H9 (cell line): ENCODE measurements at regions not wholly inside any gene's neighbourhood (a gene's known extent, or its start where the extent isn't known, plus 50 kb on each side); places are given as distances from the start of the nearest gene placed in this dataset.

ENCODE experiments used
- DNase-seq: peaks from one replicate; pipeline ENCODE4 v3.0.0-alpha.2; 2017
- H2AFZ ChIP-seq: one replicate; pipeline ENCODE4 v1.6.1; 2013; ENCODE audit warnings: mild to moderate bottlenecking, low read length, control low read depth, moderate library complexity
- H2AK5ac ChIP-seq: 2 replicates; pipeline ENCODE4 v1.6.1; 2013; ENCODE audit warnings: low read length, control low read depth, mixed read lengths; ENCODE audit not compliant: insufficient read length
- H2BK120ac ChIP-seq: one replicate; pipeline ENCODE4 v1.6.1; 2013; ENCODE audit warnings: low read depth, mild to moderate bottlenecking, low read length, control low read depth, inconsistent platforms; ENCODE audit not compliant: poor library complexity, severe bottlenecking
- H2BK12ac ChIP-seq: 2 replicates; pipeline ENCODE4 v1.6.1; 2013; ENCODE audit warnings: low read length, control low read depth, mixed read lengths, low read depth; ENCODE audit not compliant: insufficient read length
- H2BK15ac ChIP-seq: 2 replicates; pipeline ENCODE4 v1.6.1; 2013; ENCODE audit warnings: low read depth, low read length, control low read depth
- H2BK20ac ChIP-seq: one replicate; pipeline ENCODE4 v1.6.1; 2013; ENCODE audit warnings: low read depth, mild to moderate bottlenecking, low read length, control low read depth, inconsistent platforms; ENCODE audit not compliant: poor library complexity, severe bottlenecking
- H2BK5ac ChIP-seq: 2 replicates; pipeline ENCODE4 v1.6.1; 2013; ENCODE audit warnings: low read length, control low read depth, mixed read lengths; ENCODE audit not compliant: insufficient read length
- H3K14ac ChIP-seq: 2 replicates; pipeline ENCODE4 v1.6.1; 2013; ENCODE audit warnings: low read length, control low read depth; ENCODE audit not compliant: insufficient read depth
- H3K18ac ChIP-seq: 2 replicates; pipeline ENCODE4 v1.6.1; 2013; ENCODE audit warnings: low read depth, mild to moderate bottlenecking, mixed read lengths, low read length, control low read depth; ENCODE audit not compliant: insufficient read length
- H3K23ac ChIP-seq: 2 replicates; pipeline ENCODE4 v1.6.1; 2013; ENCODE audit warnings: low read length, control low read depth, mixed read lengths, low read depth; ENCODE audit not compliant: insufficient read length
- H3K23me2 ChIP-seq: 2 replicates; pipeline ENCODE4 v1.6.1; 2013; ENCODE audit warnings: low read depth, mild to moderate bottlenecking, mixed read lengths, low read length, control low read depth; ENCODE audit not compliant: insufficient read length, poor library complexity, severe bottlenecking
- H3K27ac ChIP-seq: 2 replicates; pipeline ENCODE4 v1.5.1; 2013; ENCODE audit warnings: low read length, control low read depth, mixed read lengths, low read depth; ENCODE audit not compliant: insufficient read length
- H3K27me3 ChIP-seq: 2 replicates; pipeline ENCODE4 v1.6.1; 2013; ENCODE audit warnings: low read length, control low read depth, inconsistent platforms; ENCODE audit not compliant: insufficient read depth
- H3K4ac ChIP-seq: 2 replicates; pipeline ENCODE4 v1.6.1; 2013; ENCODE audit warnings: low read depth, mild to moderate bottlenecking, control low read depth, inconsistent platforms, low read length, moderate library complexity
- H3K4me1 ChIP-seq: 2 replicates; pipeline ENCODE4 v1.6.1; 2013; ENCODE audit warnings: low read length, control low read depth, inconsistent platforms; ENCODE audit not compliant: insufficient read depth
- H3K4me2 ChIP-seq: 2 replicates; pipeline ENCODE4 v1.6.1; 2013; ENCODE audit warnings: low read length, control low read depth, mixed read lengths; ENCODE audit not compliant: insufficient read length, insufficient read depth
- H3K56ac ChIP-seq: 2 replicates; pipeline ENCODE4 v1.6.1; 2013; ENCODE audit warnings: low read depth, mild to moderate bottlenecking, mixed read lengths, low read length, control low read depth; ENCODE audit not compliant: insufficient read length
- H3K79me1 ChIP-seq: 2 replicates; pipeline ENCODE4 v1.6.1; 2013; ENCODE audit warnings: low read depth, mild to moderate bottlenecking, moderate library complexity, low read length, control low read depth, inconsistent platforms; ENCODE audit not compliant: insufficient read depth, poor library complexity, severe bottlenecking
- H3K79me2 ChIP-seq: 2 replicates; pipeline ENCODE4 v1.6.1; 2013; ENCODE audit warnings: low read length, control low read depth, inconsistent platforms; ENCODE audit not compliant: insufficient read depth
- H3K9ac ChIP-seq: 2 replicates; pipeline ENCODE4 v1.6.1; 2013; ENCODE audit warnings: low read length, control low read depth, mixed read lengths; ENCODE audit not compliant: insufficient read length; ENCODE audit errors: extremely low read depth
- H3K9me3 ChIP-seq: one replicate; pipeline ENCODE4 v1.6.1; 2013; ENCODE audit warnings: low read depth, low read length, inconsistent platforms; ENCODE audit not compliant: control insufficient read depth
- H3T11ph ChIP-seq: one replicate; pipeline ENCODE4 v1.6.1; 2013; ENCODE audit warnings: mild to moderate bottlenecking, low read length, control low read depth, inconsistent platforms
- H4K20me1 ChIP-seq: one replicate; pipeline ENCODE4 v1.6.1; 2013; ENCODE audit not compliant: control insufficient read depth, insufficient read length, insufficient read depth
- H4K5ac ChIP-seq: 2 replicates; pipeline ENCODE4 v1.6.1; 2013; ENCODE audit warnings: low read depth, mild to moderate bottlenecking, mixed read lengths, low read length, control low read depth; ENCODE audit not compliant: insufficient read length
- H4K8ac ChIP-seq: replicated peaks from 2 replicates; pipeline ENCODE4 v1.6.1; 2013; ENCODE audit warnings: low read length, control low read depth, mixed read lengths, low read depth; ENCODE audit not compliant: insufficient read length
- H4K91ac ChIP-seq: 2 replicates; pipeline ENCODE4 v1.6.1; 2013; ENCODE audit warnings: low read depth, mild to moderate bottlenecking, moderate library complexity, mixed read lengths, low read length, control low read depth; ENCODE audit not compliant: insufficient read length
- H3K27ac Mint-ChIP-seq, 3 experiments: 2 replicates in 2 of 3; 3 replicates in 1 of 3; pipeline ENCODE4 v1.8.0; 2020 to 2021; ENCODE audit warnings: mixed read lengths in 3 of 3, mild to moderate bottlenecking in 1 of 3, moderate library complexity in 1 of 3
- H3K27me3 Mint-ChIP-seq: 2 replicates; pipeline ENCODE4 v1.8.0; 2021; ENCODE audit warnings: low read depth, mild to moderate bottlenecking, moderate library complexity, mixed read lengths
- H3K36me3 Mint-ChIP-seq, 3 experiments: 2 replicates in 2 of 3; 3 replicates in 1 of 3; pipeline ENCODE4 v1.8.0; 2020 to 2021; ENCODE audit warnings: low read depth in 3 of 3, mixed read lengths in 3 of 3; ENCODE audit not compliant: insufficient read depth in 1 of 3
- H3K4me1 Mint-ChIP-seq, 2 experiments: 2 replicates each; pipeline ENCODE4 v1.8.0; 2020; ENCODE audit warnings: mixed read lengths in 2 of 2
- H3K4me3 Mint-ChIP-seq, 2 experiments: 2 replicates in 1 of 2; 3 replicates in 1 of 2; pipeline ENCODE4 v1.8.0; 2020 to 2021; ENCODE audit warnings: mild to moderate bottlenecking in 2 of 2, mixed read lengths in 2 of 2, moderate library complexity in 1 of 2
- H3K9me3 Mint-ChIP-seq, 2 experiments: 2 replicates in 1 of 2; 3 replicates in 1 of 2; pipeline ENCODE4 v1.8.0; 2020; ENCODE audit warnings: mild to moderate bottlenecking in 2 of 2, mixed read lengths in 2 of 2, moderate library complexity in 1 of 2
- WGBS: extraction: QIAGEN DNeasy Blood & Tissue Kit; methylation state at CpG from one replicate; pipeline ENCODE4 v1.1.7; 2013; ENCODE audit warnings: missing lambda C conversion rate, low lambda C conversion rate, mixed read lengths; ENCODE audit not compliant: insufficient read length; ENCODE audit errors: extremely low coverage; 5-methylcytosine and 5-hydroxymethylcytosine counted together
- TF ChIP-seq, protein P1 (sequence below): fragments of 200-600 bp; sonication (generic); conservative IDR thresholded peaks from 3 replicates; pipeline ENCODE4 v1.8.0; 2021; ENCODE audit warnings: antibody characterized with exemption, mild to moderate bottlenecking

GRCh38 chr2:176614930-176615329 lies 345.7 kb downstream of the MTX2 start:
- H4K5ac ChIP-seq = no peak overlapping the region
- no CpG with 5 or more reads among the region's 2 CpGs for WGBS
- no peak overlapping the region for H2BK20ac ChIP-seq
- no peaks in the 10 kb centered on the region for H3K23me2 ChIP-seq
- no peak overlapping the region for H3T11ph ChIP-seq
- H3K4me3 Mint-ChIP-seq = no peak overlapping the region
- H3K9me3 ChIP-seq = no peaks in the 10 kb centered on the region
- no peak overlapping the region for H2AK5ac ChIP-seq
- H3K4me2 ChIP-seq = no peak overlapping the region
- H3K27me3 ChIP-seq = no peaks in the 10 kb centered on the region
- H2AFZ ChIP-seq = no peak overlapping the region
- H3K4ac ChIP-seq = no peak overlapping the region
- no peak overlapping the region for H3K9ac ChIP-seq
- H2BK120ac ChIP-seq = no peak overlapping the region
- H3K79me1 ChIP-seq = no peaks in the 10 kb centered on the region
- H3K4me1 Mint-ChIP-seq = no peaks in the 10 kb centered on the region
- H2BK5ac ChIP-seq = no peak overlapping the region
- H4K8ac ChIP-seq = no peak overlapping the region
- TF ChIP-seq, protein P1, sequence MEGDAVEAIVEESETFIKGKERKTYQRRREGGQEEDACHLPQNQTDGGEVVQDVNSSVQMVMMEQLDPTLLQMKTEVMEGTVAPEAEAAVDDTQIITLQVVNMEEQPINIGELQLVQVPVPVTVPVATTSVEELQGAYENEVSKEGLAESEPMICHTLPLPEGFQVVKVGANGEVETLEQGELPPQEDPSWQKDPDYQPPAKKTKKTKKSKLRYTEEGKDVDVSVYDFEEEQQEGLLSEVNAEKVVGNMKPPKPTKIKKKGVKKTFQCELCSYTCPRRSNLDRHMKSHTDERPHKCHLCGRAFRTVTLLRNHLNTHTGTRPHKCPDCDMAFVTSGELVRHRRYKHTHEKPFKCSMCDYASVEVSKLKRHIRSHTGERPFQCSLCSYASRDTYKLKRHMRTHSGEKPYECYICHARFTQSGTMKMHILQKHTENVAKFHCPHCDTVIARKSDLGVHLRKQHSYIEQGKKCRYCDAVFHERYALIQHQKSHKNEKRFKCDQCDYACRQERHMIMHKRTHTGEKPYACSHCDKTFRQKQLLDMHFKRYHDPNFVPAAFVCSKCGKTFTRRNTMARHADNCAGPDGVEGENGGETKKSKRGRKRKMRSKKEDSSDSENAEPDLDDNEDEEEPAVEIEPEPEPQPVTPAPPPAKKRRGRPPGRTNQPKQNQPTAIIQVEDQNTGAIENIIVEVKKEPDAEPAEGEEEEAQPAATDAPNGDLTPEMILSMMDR = no peak
- no peak overlapping the region for H2BK12ac ChIP-seq
- H4K91ac ChIP-seq = no peak overlapping the region
- no peak for DNase-seq
- H3K79me2 ChIP-seq = no peaks in the 10 kb centered on the region
- H3K18ac ChIP-seq = no peak overlapping the region
- H2BK15ac ChIP-seq = no peak overlapping the region
- no peaks in the 10 kb centered on the region for H3K4me1 ChIP-seq
- no peak overlapping the region for H3K27ac ChIP-seq
- no peaks in the 10 kb centered on the region for H4K20me1 ChIP-seq
- H3K23ac ChIP-seq = no peak overlapping the region
- H3K56ac ChIP-seq = no peak overlapping the region
- no peak overlapping the region for H3K27ac Mint-ChIP-seq
- peaks cover 11% of the 10 kb centered on the region for H3K27me3 Mint-ChIP-seq
- H3K14ac ChIP-seq = no peak overlapping the region
- no peaks in the 10 kb centered on the region for H3K36me3 Mint-ChIP-seq
- no peaks in the 10 kb centered on the region for H3K9me3 Mint-ChIP-seq
